ENCODE measurements at regions not wholly inside any gene's neighbourhood (a gene's known extent, or its start where the extent isn't known, plus 50 kb on each side); places are given as distances from the start of the nearest gene placed in this dataset.

DNA sequence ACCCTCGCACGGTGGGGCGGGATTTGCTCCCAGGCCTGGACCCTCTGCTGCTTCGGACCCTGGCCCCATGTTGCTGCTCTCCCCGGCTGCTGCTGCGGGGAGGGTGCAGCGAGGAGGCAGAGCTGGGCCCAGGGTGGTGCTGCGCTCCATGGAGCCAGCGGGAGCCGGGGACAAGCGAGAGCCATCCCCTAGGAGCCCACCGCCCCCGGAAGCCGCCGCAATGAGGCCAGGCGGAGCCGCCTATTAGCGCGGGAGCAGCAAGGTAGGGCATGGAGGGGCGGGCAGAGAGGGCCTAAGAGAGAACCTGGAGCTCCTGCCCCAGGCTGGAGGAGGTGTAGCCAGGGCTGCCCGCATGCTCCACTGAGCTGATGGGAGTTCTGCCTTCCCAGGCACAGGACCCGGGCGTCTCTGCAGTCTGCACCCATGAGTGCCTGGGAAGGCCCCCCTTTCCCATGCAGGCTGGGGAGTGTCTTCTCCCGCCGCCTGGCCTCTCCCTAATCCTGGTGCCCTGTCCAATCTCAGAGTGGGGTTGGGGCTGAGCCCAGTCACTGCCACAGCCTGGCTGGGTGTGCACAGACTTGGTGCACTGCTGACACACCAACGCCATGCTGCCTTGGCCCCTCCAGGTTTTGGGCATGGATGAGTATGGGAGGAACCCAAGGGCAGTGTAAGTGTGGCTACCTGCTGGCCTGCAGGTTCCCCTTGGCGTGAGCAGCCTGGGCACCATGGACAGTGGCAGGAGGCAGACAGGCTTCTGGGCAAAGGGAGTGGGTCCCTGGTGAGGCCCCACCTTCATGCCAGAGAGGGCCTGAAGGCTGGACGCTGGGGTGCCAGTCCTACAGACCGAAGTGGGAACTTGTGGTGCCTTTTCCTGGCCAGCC is 360.6 kb upstream of the MAP3K7 start:
- no peak for TF ChIP-seq SUZ12 (IDR thresholded peaks at IDR 0.05; ENCODE audit: extremely low read depth, insufficient read depth, insufficient read length)
- TF ChIP-seq YY1 (IDR thresholded peaks at IDR 0.05; ENCODE audit: insufficient read depth, insufficient read length) = no peak
